Stimulated activated naive B cell treated with anti-CD40 and anti-IgM and Interleukin-4, amounts not matched to agents 10 μg/mL and 1 μg/mL and 100 μg/mL, for 72 hours (primary cell): ENCODE measurements at regions not wholly inside any gene's neighbourhood (a gene's known extent, or its start where the extent isn't known, plus 50 kb on each side); places are given as distances from the start of the nearest gene placed in this dataset.

Experiments
- ATAC-seq, 2 donors: fragments of 150-1000 bp; cut with Tn5 transposase; replicated peaks; 2 replicates each; pipeline ENCODE4 v1.10.0; 2021; ENCODE audit warnings: moderate library complexity in 1 of 2
- DNase-seq: peaks from one replicate; pipeline ENCODE4 v3.0.0; 2021
- H3K27ac Mint-ChIP-seq: one replicate; pipeline ENCODE4 v1.8.0; 2022; ENCODE audit warnings: mild to moderate bottlenecking, mixed read lengths
- H3K27me3 Mint-ChIP-seq, 2 donors: one replicate each; pipeline ENCODE4 v1.8.0; 2022; ENCODE audit warnings: mixed read lengths in 2 of 2
- H3K36me3 Mint-ChIP-seq, 2 donors: one replicate each; pipeline ENCODE4 v1.8.0; 2022; ENCODE audit warnings: mixed read lengths in 2 of 2, mild to moderate bottlenecking in 1 of 2
- H3K4me1 Mint-ChIP-seq, 2 donors: one replicate each; pipeline ENCODE4 v1.8.0; 2022; ENCODE audit warnings: mixed read lengths in 2 of 2, mild to moderate bottlenecking in 1 of 2
- H3K4me3 Mint-ChIP-seq, 2 donors: one replicate each; pipeline ENCODE4 v1.8.0; 2022; ENCODE audit warnings: mild to moderate bottlenecking in 2 of 2, mixed read lengths in 2 of 2, moderate library complexity in 1 of 2
- H3K9me3 Mint-ChIP-seq, 2 donors: one replicate each; pipeline ENCODE4 v1.8.0; 2022; ENCODE audit warnings: mixed read lengths in 2 of 2, mild to moderate bottlenecking in 1 of 2

DNA sequence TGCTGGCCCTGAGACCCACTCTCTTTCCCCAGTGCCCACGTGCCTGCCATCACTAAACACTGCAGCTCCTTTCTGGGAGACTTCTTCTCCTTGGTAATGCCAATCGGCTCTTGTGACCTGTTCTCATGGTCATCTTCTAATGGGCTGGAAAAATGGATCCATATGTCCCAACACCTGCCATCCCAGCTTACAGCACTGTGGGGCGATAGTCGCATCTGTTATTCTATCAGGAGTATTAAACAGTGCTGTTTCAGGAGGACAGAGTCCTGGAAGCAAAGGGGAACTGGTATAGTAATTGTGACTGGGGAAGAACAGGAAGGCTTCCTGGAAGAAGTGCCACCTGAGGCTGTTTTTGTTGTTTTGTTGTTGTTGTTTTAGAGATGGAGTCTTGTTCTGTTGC, 411.2 kb downstream of the GLRX3 start:
- H3K4me1 Mint-ChIP-seq: no peaks in the 10 kb centered on the region
- no peak overlapping the region for H3K4me3 Mint-ChIP-seq
- ATAC-seq: no peak

DNA sequence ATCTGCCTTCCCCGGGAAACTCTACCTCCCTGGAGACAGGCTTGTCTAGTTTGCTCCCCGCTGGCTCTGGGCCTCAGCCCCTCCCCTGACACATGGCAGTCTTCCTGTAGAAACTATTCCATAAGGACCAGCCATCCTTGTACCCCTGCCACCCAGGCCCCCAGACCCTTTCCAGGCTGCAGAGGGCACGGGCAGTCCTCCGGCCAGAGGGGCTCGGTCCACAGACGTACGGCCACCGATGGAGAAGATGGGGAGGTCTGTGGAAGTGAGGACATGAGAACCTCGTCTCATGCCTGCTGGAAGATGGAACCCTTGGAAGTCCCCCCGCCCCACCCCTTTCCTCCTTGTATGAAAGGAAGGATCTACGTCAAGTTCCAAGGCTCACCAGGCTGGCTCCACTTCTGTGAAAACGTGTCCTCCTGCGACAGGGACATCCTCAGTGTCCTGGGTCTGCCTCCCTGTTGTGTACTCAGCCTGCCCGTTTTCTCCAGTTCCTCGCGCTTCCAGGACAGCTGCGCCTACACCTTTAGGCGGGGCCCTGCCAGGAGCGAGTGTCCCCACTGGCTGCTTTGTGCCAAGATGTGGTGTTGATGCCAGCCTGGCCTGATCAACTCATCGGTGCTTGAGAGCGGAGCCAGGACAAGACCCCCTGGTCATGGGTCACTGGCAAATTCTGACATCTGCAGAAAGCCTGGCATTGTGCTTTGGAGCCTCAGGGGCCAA, 414.9 kb downstream of the GLRX3 start:
- Mint-ChIP-seq H3K9me3 (no peaks in the 10 kb centered on the region), H3K27me3 (peaks cover 0 to 7% of the 10 kb centered on the region in 2 donors), H3K4me3 (no peak overlapping the region), H3K27ac (no peak overlapping the region), H3K4me1 (no peaks in the 10 kb centered on the region), H3K36me3 (no peaks in the 10 kb centered on the region)
- ATAC-seq (no peak), DNase-seq (no peak)

More for the DNA sequence above, 411.2 kb downstream of the GLRX3 start:
- H3K27ac Mint-ChIP-seq: no peak overlapping the region
- H3K27me3 Mint-ChIP-seq: peaks cover 3 to 21% of the 10 kb centered on the region in 2 donors
- no peaks in the 10 kb centered on the region for H3K9me3 Mint-ChIP-seq
- H3K36me3 Mint-ChIP-seq: no peaks in the 10 kb centered on the region
- no peak for DNase-seq

DNA sequence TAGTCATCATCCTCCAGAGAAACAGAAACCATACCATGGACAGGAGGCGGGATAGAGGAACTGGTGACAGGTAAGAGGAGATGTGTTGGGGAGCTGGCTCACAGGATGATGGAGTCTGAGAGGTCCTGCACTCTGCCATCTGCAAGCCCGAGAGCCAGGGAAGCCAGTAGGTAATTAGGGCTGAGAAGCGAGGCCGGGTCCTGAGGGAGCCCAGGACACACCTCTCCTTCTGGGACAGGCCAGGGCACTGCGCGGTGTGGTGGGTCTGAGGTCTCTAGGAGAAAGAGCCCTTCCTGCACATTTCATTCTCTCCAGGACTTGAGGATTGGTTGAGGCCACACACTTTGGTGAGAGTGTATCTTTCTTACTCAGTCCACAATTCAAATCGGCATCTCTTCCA, 415.5 kb downstream of the GLRX3 start:
- ATAC-seq (no peak), DNase-seq (no peak)
- H3K27me3 Mint-ChIP-seq: peaks cover 0 to 7% of the 10 kb centered on the region in 2 donors
- no peaks in the 10 kb centered on the region for H3K4me1 Mint-ChIP-seq
- H3K9me3 Mint-ChIP-seq: no peaks in the 10 kb centered on the region
- H3K36me3 Mint-ChIP-seq: no peaks in the 10 kb centered on the region
- no peak overlapping the region for H3K27ac Mint-ChIP-seq
- H3K4me3 Mint-ChIP-seq: no peak overlapping the region

DNA sequence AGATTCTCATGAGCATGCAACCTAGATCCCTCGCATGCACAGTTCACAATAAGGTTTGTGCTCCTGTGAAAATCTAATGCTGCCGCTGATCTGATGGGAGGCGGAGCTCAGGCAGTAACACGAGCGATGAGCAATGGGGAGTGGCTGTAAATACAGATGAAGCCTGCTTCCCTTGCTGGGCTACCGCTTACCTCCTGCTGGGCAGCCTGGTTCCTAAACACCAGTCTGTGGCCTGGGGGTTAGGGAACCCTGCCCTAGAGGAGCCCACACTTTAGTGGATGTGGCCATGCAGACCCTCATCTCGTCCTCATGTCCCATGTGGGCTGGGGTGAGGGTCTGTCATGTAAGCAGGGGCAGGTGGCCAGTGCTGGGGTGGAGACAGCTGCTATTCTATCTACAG, 417.6 kb downstream of the GLRX3 start:
- no peak for DNase-seq
- Mint-ChIP-seq H3K9me3 (no peaks in the 10 kb centered on the region), H3K4me1 (no peaks in the 10 kb centered on the region), H3K27me3 (no peaks in the 10 kb centered on the region), H3K27ac (no peak overlapping the region), H3K36me3 (no peaks in the 10 kb centered on the region), H3K4me3 (no peak overlapping the region)
- ATAC-seq: no peak

DNA sequence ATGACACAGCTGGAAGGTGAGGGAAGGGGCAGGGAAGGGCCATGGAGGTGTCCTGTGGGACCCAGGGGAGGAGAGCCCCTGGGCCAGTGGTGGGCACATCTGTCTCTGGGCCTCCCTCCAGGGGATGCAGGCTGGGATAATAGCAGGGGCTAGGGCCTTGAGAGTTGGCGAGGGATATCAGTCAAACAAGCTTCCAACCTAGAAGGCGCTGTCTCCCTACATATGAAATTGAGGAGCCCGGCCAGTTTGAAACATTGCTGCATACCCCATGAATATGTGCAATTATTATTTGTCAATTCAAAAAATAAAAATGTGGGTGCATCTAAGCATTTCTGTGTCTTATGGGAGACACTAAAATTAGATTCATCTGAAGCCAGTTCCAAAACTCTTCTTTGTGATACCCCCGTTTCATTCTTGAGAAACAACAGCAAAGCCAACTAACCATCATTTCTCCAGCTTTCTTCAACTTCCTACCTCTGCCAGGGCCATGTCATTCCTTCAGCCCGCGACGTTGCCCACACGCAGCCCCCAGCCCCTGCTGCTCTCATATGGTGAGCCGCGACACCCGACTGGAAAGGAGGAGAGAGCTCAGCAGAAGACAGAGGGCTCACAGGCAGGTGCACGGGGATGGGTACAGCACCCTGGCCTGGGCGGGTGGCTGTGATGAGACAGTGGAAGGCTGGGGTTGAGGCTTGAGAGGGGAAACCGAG, 418.7 kb downstream of the GLRX3 start:
- ATAC-seq (no peak), DNase-seq (no peak)
- H3K4me3 Mint-ChIP-seq: no peak overlapping the region
- no peaks in the 10 kb centered on the region for H3K9me3 Mint-ChIP-seq
- H3K27ac Mint-ChIP-seq: no peak overlapping the region
- H3K36me3 Mint-ChIP-seq: no peaks in the 10 kb centered on the region
- H3K27me3 Mint-ChIP-seq: no peaks in the 10 kb centered on the region
- no peaks in the 10 kb centered on the region for H3K4me1 Mint-ChIP-seq

DNA sequence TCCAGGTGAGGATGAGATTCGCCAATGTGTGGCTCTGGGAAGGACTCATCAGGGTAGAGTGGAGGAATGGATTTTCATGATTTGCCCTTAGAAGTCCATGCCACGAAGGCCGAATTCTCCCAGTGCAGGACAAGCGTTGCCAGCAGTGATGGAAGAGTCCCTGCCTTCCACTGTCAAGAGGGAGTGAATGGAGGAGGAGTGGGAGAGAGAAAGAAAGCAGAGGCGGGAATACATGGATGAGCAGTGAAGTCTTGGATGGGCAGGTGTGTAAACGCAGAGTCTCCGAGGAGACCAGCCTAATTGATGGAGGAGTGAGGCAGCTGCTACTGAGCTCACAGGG, 419.2 kb downstream of the GLRX3 start:
- Mint-ChIP-seq H3K9me3 (no peaks in the 10 kb centered on the region), H3K27ac (no peak overlapping the region), H3K4me1 (no peaks in the 10 kb centered on the region), H3K27me3 (no peaks in the 10 kb centered on the region), H3K36me3 (no peaks in the 10 kb centered on the region), H3K4me3 (no peak overlapping the region)
- no peak for ATAC-seq
- DNase-seq: no peak

DNA sequence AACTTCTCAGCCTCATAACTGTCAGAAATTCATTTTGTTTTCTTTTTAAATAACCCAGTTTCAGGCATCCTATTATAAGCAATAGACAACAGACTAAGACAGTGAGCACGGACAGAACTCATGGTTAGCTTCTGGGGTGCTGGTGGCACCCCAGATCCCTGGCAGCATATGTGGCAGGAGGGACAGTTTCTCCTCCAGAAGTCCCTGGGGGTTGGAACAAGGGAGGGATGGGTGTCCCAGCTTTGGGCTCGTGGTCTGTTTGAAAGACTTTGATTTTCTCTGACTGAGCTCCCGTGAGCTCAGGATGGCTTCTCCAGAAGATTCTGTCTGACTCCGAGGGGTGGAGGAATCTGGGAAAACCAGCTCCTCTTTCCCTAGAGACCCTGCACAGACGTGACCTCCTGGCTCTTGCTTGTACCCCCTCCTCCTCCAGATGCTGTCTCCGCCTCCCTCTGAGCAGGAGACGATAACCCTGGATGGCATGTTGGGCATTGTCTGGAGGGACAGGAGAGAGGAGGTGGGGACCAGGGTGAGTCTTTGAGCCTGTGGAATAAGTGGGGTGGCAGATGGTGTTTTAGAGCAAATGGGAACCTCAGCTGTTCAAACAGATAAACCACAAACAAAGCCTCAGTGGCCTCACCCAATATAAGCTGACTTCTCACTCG, 421.1 kb downstream of the GLRX3 start:
- Mint-ChIP-seq H3K4me3 (no peak overlapping the region), H3K4me1 (no peaks in the 10 kb centered on the region), H3K27ac (no peak overlapping the region), H3K36me3 (no peaks in the 10 kb centered on the region), H3K9me3 (no peaks in the 10 kb centered on the region), H3K27me3 (no peaks in the 10 kb centered on the region)
- DNase-seq (no peak), ATAC-seq (no peak)

DNA sequence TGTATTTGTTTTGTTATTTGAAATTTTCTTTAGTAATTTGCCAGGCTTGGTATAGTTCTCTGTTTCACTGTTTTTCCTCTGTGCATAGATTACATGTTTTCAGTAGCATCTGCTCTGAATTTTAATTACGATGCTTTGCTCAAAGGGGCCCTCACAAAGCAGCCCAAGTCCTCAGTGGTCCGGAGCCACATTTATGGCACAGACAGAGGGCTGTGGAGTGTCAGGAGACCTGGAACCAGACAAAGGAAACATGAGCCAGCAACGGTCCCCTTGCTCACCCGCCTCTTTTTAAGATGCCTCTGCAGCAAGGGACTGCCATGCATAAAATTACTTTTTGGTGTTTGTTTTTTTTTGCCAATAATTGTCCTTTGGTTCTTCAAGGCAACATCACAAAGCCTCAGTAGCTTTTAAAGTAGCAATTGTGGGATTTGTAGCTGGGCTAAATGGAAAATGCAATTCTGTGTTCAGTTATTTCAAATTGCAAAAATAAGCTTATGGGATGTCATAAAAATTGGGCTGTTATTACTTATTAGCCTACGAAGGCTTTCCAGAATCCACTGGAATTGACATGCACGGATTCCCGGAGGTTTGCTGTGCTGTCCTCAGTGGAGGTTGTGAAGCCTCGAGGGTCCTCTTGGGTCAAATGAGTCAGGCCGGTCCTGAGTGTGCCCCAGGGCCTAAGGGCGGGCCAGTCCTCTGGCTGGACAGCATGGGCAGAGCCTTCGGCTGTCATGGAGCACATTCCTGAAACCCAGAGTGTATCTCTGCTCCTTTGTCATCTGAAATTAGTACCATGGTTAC, 422.8 kb downstream of the GLRX3 start:
- Mint-ChIP-seq H3K27me3 (no peaks in the 10 kb centered on the region), H3K4me1 (no peaks in the 10 kb centered on the region)

DNA sequence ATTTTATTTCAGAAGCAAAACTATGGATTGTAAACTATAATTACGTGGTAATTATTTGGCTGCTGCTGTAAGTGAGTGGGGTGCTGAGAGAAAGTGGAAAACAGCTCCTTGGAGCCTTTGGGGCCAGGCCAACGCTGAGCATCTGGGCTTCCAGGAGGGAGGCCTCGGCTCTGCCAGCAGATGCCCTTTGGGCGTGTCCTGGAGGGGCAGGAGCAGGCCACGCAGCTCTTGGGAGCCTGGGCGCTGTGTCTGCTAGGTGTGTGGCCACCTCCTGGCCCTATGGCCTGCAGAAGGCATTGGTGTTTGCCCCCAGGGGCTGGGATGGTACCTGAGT, 423.3 kb downstream of the GLRX3 start:
- Mint-ChIP-seq H3K4me1 (no peaks in the 10 kb centered on the region), H3K27me3 (no peaks in the 10 kb centered on the region), H3K4me3 (no peak overlapping the region), H3K9me3 (peaks cover 2 to 4% of the 10 kb centered on the region in 2 donors), H3K36me3 (no peaks in the 10 kb centered on the region), H3K27ac (no peak overlapping the region)
- DNase-seq: no peak
- ATAC-seq: no peak

More for the DNA sequence above, 422.8 kb downstream of the GLRX3 start:
- Mint-ChIP-seq H3K9me3 (no peaks in the 10 kb centered on the region), H3K36me3 (no peaks in the 10 kb centered on the region), H3K4me3 (no peak overlapping the region), H3K27ac (no peak overlapping the region)
- no peak for ATAC-seq
- no peak for DNase-seq

DNA sequence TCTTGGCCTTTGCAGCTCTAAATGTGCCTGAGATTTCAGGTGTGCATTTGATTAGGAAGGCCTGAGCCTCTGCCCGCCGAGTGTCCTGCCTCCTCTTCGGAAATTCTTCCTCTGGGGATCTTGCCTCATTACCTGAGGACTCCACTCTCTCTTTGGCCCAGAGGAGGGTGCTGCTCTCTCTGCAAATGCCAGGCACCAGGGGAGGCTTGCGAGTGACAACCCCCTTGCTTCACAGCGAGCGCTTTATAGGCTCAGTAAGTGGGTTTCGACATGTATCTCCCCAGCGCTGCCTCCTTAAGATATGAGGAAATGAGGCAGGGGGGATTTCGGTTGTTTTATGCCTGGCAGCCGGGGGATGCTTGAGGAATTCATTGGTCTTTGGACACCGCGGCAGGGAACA, 423.9 kb downstream of the GLRX3 start:
- no peaks in the 10 kb centered on the region for H3K27me3 Mint-ChIP-seq
- H3K9me3 Mint-ChIP-seq: peaks cover 2 to 4% of the 10 kb centered on the region in 2 donors
- no peak for ATAC-seq
- no peak overlapping the region for H3K27ac Mint-ChIP-seq
- DNase-seq: no peak
- H3K36me3 Mint-ChIP-seq: no peaks in the 10 kb centered on the region
- H3K4me3 Mint-ChIP-seq: no peak overlapping the region
- H3K4me1 Mint-ChIP-seq: no peaks in the 10 kb centered on the region

DNA sequence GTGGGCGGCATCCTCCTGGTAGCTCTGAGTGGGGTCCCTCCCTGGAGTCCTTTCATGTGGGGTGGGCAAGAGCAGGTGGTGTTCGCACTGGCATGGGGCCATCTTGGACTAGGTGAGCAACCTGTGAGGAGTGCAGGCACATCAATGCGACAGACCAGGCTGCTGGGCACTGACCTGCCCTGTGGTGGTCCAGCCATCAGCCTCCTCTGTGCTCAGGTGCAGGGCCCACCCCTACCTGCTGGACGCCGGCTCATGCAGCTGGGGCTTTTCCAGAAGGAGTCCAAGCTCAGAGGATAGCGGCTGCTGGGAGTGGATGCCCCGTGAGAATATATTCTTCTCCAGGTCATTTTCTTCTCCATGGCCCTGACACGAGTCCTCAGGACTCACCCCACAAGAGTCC, 424.4 kb downstream of the GLRX3 start:
- H3K27me3 Mint-ChIP-seq: no peaks in the 10 kb centered on the region
- H3K36me3 Mint-ChIP-seq: no peaks in the 10 kb centered on the region
- no peak for ATAC-seq
- H3K27ac Mint-ChIP-seq: no peak overlapping the region
- H3K4me1 Mint-ChIP-seq: no peaks in the 10 kb centered on the region
- H3K9me3 Mint-ChIP-seq: peaks cover 2 to 4% of the 10 kb centered on the region in 2 donors
- no peak overlapping the region for H3K4me3 Mint-ChIP-seq
- DNase-seq: no peak

DNA sequence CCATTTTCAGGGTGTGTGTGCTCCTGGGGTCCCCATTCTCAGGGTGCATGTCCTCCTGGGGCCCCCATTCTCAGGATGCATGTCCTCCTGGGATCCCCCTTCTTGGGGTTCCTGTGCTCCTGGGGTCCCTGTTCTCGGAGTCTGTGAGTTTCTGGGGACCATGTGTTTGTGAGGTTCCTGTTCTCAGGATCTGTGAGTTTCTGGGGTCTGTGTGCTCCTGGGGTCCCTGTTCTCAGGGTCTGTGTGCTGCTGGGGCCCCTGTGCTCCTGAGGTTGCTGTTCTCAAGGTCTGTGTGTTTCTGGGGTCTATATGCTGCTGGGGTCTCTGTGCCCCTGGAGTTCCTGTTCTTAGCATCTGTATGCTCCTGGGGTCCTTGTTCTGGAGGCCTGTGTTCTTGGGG, 425.5 kb downstream of the GLRX3 start:
- no peak overlapping the region for H3K27ac Mint-ChIP-seq
- H3K36me3 Mint-ChIP-seq: no peaks in the 10 kb centered on the region
- DNase-seq (no peak), ATAC-seq (no peak)
- peaks cover 2 to 4% of the 10 kb centered on the region in 2 donors for H3K9me3 Mint-ChIP-seq
- no peaks in the 10 kb centered on the region for H3K4me1 Mint-ChIP-seq
- no peak overlapping the region for H3K4me3 Mint-ChIP-seq
- no peaks in the 10 kb centered on the region for H3K27me3 Mint-ChIP-seq

DNA sequence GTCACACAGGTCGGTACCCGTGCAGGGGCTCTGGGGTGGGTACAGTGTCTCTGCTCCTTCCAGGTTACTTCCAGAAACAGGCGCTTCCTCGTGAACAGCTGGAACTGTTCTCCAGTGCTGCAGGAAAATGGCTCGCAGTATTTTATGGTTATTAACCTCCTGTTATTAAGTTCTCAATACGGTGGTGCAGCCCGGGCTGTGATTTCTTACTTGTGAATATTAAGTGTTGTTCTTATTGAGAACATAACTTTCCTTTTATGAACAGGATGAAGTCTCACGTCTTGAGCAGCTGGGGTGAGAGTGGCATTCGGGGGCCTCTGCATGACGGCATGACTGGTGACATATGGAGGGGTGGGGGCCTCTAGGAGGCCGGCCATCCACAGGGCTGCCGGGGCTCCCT, 430.8 kb downstream of the GLRX3 start:
- no peak for DNase-seq
- Mint-ChIP-seq H3K27ac (no peak overlapping the region), H3K36me3 (no peaks in the 10 kb centered on the region), H3K27me3 (no peaks in the 10 kb centered on the region), H3K4me3 (no peak overlapping the region), H3K9me3 (peaks cover 4% of the 10 kb centered on the region in 2 donors), H3K4me1 (no peaks in the 10 kb centered on the region)
- no peak for ATAC-seq

DNA sequence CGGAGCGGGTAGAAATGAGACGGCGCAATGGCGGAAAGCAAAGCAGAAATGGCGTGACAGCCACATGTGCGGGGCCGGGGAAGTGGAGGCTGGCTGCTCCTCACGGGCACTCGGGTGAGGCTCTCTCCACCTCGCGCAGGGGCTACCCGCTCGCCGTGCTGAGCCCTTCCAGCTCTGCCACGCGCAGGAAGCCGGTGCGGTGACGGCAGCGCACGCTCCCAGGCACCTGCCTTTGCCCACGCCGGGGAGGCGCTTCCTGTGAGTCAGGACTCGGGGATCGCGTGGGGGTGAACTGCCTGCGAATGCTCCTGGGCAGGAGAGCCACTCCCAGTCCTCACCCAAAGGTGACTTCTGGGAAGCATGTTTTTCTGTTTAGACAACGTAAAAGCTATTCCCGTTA, 431.2 kb downstream of the GLRX3 start:
- no peaks in the 10 kb centered on the region for H3K4me1 Mint-ChIP-seq
- H3K9me3 Mint-ChIP-seq: peaks cover 4% of the 10 kb centered on the region in 2 donors
- DNase-seq (no peak), ATAC-seq (no peak)
- no peaks in the 10 kb centered on the region for H3K36me3 Mint-ChIP-seq
- no peak overlapping the region for H3K27ac Mint-ChIP-seq
- no peak overlapping the region for H3K4me3 Mint-ChIP-seq
- H3K27me3 Mint-ChIP-seq: no peaks in the 10 kb centered on the region
